Vagina (tissue), 2 donors: ENCODE measurements at regions not wholly inside any gene's neighbourhood (a gene's known extent, or its start where the extent isn't known, plus 50 kb on each side); places are given as distances from the start of the nearest gene placed in this dataset.

Experiments used
- CTCF ChIP-seq, 3 experiments: fragments of 450-650 bp in 2 of 3; fragments of 200-600 bp in 1 of 3; sonication (generic) in 1 of 3; IDR thresholded peaks; one replicate each; pipeline ENCODE4 v1.5.1; 2017 to 2019; ENCODE audit warnings: antibody characterized with exemption in 3 of 3, mild to moderate bottlenecking in 2 of 3, moderate library complexity in 2 of 3
- POLR2A ChIP-seq, 2 donors: fragments of 450-650 bp; IDR thresholded peaks; one replicate each; pipeline ENCODE4 v1.6.1; 2017; ENCODE audit warnings: antibody characterized with exemption in 2 of 2, mild to moderate bottlenecking in 2 of 2, moderate library complexity in 2 of 2

GRCh38 chr2:100193291-100193710 is 50.9 kb upstream of the AFF3 start:
- TF ChIP-seq CTCF (IDR thresholded peaks at IDR 0.05) (no peak), POLR2A (IDR thresholded peaks at IDR 0.05) (no peak)
